HG03175 (cell line): ENCODE measurements at regions not wholly inside any gene's neighbourhood (a gene's known extent, or its start where the extent isn't known, plus 50 kb on each side); places are given as distances from the start of the nearest gene placed in this dataset.

Experiments
- ATAC-seq: cut with Tn5 transposase; IDR thresholded peaks from one replicate; pipeline ENCODE4 v1.9.1; 2021; ENCODE audit warnings: mild to moderate bottlenecking, moderate library complexity; ENCODE audit not compliant: unreplicated experiment

DNA sequence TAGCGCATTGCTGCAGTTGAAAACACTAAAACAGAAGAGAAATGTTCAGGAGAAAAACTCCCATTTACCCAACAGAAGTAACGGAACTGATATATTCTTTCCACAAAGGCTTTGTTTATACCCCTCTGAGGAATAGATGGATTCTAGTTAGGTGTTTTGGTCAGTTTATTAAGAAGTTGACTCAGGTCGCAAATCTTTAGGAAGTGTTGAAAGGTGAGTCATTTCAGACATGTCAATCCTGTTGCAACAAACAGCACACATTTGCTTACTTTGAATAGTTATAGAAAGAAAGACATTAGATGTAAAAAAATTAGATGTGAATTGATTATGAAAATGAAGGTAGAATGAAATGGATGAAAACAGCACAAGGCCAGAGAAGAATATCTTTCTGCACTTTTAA is 941.0 kb downstream of the KCNJ2 start:
- no peak for ATAC-seq

DNA sequence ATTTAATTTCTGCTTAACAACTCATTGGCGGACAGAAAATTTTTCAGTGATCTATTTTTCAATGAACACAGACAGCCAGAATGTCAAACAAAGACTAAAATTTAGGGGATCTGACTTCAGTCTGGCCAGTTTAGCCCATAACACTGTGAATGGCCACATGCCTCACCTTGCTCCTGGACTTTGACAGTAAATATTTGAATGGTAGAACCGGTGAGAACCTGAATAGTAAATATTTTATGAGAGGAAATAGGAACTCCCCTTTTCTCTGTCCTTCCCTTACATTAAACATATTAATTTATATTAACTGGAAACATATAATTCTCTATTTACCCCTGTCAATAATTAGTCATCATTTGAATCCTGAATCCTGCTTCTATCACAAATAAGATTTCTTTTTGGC is 942.1 kb downstream of the KCNJ2 start:
- ATAC-seq, result no peak

- no peak for ATAC-seq
Measured at GRCh38 chr17:71111934-71112333, 942.6 kb downstream of the KCNJ2 start.

- ATAC-seq, result no peak
Measured at GRCh38 chr17:71113347-71113746, 944.0 kb downstream of the KCNJ2 start.

- ATAC-seq, result no peak
Measured at GRCh38 chr17:71114911-71115668, 945.8 kb downstream of the KCNJ2 start.

DNA sequence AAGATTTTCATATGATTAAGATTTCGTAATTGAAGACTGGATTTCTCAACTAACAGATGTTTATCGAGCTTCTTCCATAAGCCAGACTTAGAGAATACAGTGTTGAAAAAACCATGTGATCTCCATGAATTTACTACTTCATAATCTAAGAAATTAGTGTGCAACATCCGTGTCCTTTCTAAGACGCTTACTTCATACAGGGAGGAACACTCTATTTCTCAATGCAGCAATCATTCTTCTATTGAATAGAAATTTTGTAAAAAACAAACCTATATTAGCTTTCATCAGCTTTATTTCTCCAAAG is 946.3 kb downstream of the KCNJ2 start:
- ATAC-seq, result no peak

- ATAC-seq, result no peak
Measured at GRCh38 chr17:71117466-71117865, 948.1 kb downstream of the KCNJ2 start.

- ATAC-seq, result no peak
Measured at GRCh38 chr17:71118039-71118438, 948.7 kb downstream of the KCNJ2 start.

DNA sequence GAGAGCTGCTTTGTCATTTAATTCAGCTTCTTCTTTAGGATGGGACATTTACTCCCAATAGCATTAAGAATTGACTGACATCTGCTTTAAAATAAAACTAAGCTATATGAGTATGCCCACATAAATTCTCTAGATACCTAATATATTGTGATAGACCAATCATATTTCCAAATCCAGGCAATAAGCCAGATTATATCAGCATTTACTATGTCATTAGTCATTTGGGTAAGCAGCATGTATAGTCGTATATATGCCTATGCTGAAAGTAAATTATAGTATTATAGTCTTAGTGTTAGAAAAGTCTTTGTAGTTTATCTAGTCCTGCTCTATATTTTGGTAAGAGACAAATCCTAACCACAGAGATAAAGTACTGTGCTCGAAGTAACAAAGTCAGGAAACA is 958.1 kb downstream of the KCNJ2 start:
- ATAC-seq, result no peak

DNA sequence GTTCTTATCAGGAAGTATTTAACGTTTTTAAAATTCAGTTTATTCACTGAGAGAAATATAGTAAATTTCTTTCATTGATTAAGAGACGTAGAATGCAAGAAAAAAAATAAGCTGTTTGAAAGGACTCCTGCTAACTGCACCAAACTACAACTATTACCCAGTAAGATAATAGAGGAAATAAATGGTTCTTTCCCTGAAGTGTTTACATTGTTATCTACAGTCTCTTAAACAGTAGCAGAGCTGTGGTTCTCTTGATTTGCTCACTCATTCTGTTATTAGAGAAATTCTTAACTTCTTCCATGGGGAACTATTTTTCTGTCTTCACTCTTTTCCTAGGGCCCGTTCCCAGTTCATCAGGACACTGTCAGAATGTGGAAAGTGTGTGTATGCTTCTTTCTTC is 973.0 kb downstream of the KCNJ2 start:
- no peak for ATAC-seq

- ATAC-seq, result no peak
Measured at GRCh38 chr17:71145486-71145885, 975.3 kb upstream of the SOX9 start.

DNA sequence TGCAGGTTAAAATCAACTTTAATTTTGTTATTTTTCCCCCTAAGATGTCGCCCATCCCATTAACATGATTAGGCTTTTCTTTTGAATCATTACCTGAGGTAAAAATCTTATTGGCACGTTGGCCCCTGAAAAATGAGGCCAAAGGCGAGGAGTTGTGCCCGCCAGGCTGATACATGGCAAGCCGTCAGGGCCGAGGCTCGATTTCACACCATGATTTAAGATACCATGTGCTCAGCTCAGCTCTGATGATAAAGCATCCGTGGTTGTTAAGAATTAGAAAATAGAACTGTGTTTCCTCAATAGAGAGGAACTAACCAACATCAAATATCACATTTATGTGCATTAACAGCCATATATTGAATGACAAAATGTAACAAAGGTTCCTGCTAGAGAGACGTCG is 972.9 kb upstream of the SOX9 start:
- no peak for ATAC-seq

GRCh38 chr17:71149607-71150006 is 971.2 kb upstream of the SOX9 start:
- no peak for ATAC-seq

DNA sequence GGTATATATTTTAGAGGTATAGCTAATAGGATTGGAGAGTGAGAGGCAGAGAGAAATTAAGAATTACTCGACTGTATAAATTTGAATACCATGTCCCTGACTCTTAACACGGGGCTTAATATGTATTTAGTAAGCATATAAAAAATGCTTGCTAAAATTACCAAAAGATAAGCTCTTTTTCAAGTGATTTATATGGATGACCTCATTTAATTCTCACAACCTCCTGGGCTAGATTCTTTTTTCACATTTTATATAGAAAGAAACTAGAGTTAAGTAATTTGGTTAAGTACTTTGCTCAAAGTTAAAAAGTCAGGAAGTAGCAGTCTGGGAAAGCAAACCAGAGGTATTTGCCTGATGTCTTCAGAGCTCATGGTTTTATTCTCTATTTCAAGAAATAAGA is 963.5 kb upstream of the SOX9 start:
- no peak for ATAC-seq

DNA sequence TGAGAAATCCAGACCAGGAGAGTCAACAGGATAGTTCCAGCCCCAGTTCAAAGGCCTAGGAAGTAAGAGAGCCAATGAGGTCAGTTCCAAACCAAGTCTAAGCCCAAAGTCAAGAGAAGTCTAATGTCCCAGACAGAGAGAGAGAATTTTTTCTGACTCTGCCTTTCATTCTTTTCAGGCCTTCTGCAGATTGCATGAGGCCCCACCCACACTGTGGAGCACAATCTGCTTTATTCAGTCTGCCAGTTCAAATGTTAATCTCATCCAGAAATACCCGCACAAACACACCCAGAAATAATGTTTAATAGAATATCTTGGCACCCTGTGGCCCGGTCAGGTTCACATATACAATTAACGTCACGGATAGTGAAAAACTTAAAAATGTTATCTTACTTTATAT is 962.4 kb upstream of the SOX9 start:
- ATAC-seq, result no peak

DNA sequence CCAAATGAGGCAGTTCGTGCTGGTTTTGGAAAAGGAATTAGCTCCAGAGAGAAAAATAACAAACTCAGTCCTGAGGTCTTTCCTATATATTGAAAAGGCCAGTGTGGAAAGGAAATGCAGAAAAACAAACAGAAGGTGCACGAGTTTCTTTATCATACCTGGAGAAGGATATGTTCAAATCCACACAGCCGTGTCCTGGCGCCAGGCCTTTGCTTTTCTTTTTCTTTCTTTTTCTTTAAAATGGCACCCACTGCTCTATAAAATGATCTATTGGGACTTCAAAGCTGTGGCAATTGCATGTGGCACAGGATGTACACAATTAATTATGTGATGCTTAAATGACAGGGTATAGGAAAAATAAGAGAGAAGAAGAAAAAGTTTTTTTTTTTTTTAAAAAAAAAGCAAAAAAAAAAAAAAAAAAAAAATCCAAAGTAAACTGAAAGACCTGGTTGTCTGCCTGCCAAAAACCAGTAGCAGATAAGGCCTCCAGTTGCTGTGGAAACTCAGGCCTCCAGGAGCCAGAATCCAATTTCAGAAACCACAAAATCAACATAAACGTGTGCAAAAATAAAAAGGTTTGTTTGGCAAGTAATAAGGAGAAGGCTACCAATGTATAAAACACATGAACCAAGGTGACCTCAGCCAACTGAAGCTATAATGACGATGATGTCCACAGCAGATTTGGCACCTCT is 957.6 kb upstream of the SOX9 start:
- ATAC-seq, result no peak

DNA sequence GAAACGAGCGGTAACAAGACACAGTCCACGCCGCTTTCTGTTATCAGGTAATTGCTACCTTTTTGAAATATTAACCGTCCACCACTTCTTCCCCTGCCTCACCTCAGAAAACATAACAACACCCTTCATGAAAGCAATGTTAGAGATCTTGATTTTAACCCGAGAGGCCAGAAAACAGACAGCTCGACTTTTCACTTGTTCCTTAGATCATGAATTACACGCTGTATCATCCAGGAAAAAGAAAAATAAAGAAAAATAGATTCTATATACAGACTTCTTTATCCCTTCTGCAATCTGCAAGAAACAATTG is 957.1 kb upstream of the SOX9 start:
- no peak for ATAC-seq

DNA sequence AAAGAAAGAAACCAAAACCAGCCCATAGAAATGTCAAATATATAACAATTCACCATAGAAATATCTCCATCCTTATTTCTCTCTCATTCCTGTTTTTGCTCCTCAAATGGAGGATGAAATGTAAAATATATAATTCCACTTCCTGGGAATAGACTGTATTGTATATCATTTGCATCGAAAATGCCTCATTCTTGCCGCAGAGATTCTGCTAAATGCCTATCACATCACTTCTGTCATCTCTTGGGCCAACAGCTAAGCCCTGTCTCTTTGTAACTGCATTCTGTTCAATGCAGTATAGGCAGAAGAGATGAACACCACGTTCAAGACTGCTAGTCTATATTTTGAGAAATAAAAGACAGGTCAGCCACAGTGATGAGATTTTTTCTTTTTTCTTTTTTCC is 956.3 kb upstream of the SOX9 start:
- ATAC-seq, result no peak

DNA sequence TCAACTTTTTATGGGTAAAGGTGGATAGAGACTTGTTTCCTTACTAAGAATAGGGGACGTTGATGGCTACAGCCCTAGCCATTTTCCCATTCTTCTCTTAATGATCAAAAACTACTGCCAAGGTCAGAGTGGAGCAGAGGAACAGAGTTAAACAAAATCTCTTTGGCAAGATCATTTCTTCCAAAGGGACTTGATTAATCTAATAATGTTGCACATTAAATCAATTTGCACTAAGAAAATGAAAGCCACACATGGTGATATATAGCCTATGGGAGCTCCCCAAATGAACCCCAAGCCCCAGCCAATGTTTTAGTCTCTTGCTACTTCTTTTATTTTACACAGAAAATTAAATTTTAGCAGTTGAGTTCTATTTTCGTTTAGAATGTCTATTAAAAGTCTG is 954.5 kb upstream of the SOX9 start:
- no peak for ATAC-seq

DNA sequence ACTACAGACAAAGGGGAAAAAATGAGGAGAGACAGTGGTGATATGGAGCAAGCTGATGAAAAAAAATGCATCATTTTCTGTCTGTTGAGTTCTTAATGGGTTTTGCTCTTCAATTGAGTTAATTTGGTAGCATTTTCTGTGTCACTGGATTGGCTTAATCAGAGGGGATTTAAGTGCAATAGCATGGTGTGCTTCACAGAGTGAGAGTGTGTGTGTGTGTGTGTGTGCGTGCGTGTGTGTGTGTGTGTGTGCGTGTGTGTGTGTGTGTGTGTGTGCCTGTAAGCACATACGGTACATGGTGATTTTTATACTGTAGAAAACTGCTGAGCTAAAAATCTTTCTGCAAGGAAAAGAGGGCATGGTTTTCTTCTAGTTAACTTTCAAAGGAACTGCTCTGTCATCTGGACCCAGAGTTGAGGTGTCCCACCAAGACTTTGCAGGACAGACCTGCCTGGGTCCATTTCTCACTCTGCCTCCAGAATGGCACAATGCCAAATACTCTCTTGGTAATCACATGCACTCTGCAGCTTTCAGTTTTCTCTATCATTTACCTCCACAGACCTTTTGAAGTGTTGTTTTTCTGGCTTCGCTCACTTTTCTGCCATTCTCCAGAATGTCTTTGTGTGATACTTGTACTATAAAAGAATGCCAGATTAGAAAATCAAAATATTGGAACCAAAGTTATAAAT is 952.6 kb upstream of the SOX9 start:
- no peak for ATAC-seq

GRCh38 chr17:71170070-71170469 is 950.8 kb upstream of the SOX9 start:
- ATAC-seq, result no peak

DNA sequence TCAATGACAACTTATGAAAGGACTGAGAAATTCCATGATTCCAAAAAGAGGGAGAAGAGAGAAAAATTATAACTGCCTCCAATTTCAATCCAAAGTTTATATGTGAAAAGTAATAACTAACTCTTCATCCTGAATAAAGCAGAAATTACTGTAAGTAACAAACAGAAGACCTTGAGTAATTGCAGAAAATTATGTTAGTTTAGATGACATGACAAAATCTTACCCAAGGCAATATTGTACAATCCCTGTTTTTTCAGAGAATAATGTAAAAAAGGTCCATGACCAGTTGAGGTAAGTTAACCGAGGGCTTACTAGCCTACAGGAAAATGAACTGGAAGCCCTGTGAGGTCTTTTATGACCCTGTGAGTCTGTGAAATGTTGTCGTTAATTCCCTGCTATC is 949.5 kb upstream of the SOX9 start:
- ATAC-seq, result no peak

DNA sequence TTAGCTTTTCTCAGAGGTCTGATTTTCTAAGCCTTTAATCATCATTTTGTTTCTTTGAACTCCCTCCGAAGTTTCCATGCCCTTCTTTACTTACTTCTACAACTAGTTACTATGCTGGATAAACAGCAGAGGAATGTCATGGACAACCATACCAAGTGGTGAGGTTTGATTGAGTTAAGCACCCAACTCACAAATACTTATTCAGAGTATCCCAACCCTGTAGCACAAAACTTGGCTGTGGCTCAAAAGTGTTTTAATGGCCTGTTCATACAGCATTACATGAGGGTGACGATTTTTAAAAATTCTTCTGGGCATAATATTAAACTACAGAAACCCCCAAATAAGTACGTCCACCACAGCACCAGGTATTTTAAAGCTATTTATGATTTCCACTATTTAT is 946.8 kb upstream of the SOX9 start:
- no peak for ATAC-seq
